CD4-positive, alpha-beta T cell treated with Interleukin-17A for 1 hour (primary cell): ENCODE measurements at regions not wholly inside any gene's neighbourhood (a gene's known extent, or its start where the extent isn't known, plus 50 kb on each side); places are given as distances from the start of the nearest gene placed in this dataset.
A peak's percentile ranks its signal among the peaks of the same experiment; 100 is the strongest.
"Not testable (repeated sequence)": the region's sequence is repeated elsewhere in the genome, so short reads cannot be mapped to it uniquely, and the experiment has no call there.

ENCODE experiments used
- DNase-seq: peaks from one replicate; pipeline ENCODE4 v3.0.0-alpha.2; 2020

GRCh38 chr4:181121733-181122132 lies 1121.5 kb upstream of the TENM3 start:
- DNase-seq: no peak

- no peak for DNase-seq
Measured at GRCh38 chr4:181127171-181127570, 1116.0 kb upstream of the TENM3 start.

GRCh38 chr4:181130317-181130716 lies 1112.9 kb upstream of the TENM3 start:
- DNase-seq: not testable (repeated sequence)

- DNase-seq: no peak
Measured at GRCh38 chr4:181137351-181137750, 1105.9 kb upstream of the TENM3 start.

GRCh38 chr4:181138116-181138515 lies 1105.1 kb upstream of the TENM3 start:
- DNase-seq: no peak

GRCh38 chr4:181140037-181140603 lies 1103.1 kb upstream of the TENM3 start:
- DNase-seq: no peak

- DNase-seq: peak; percentile 64
Measured at GRCh38 chr4:181143250-181143854, 1099.8 kb upstream of the TENM3 start.

- DNase-seq: no peak
Measured at GRCh38 chr4:181146051-181146450, 1097.2 kb upstream of the TENM3 start.

GRCh38 chr4:181147416-181147951 lies 1095.7 kb upstream of the TENM3 start:
- no peak for DNase-seq

GRCh38 chr4:181148470-181148869 lies 1094.7 kb upstream of the TENM3 start:
- no peak for DNase-seq

- no peak for DNase-seq
Measured at GRCh38 chr4:181150191-181150590, 1093.0 kb upstream of the TENM3 start.

- DNase-seq: no peak
Measured at GRCh38 chr4:181151856-181152255, 1091.3 kb upstream of the TENM3 start.

GRCh38 chr4:181157647-181158046 lies 1085.6 kb upstream of the TENM3 start:
- DNase-seq: no peak

- no peak for DNase-seq
Measured at GRCh38 chr4:181158971-181159370, 1084.2 kb upstream of the TENM3 start.

- no peak for DNase-seq
Measured at GRCh38 chr4:181161669-181162068, 1081.5 kb upstream of the TENM3 start.

GRCh38 chr4:181162266-181162665 lies 1080.9 kb upstream of the TENM3 start:
- no peak for DNase-seq

- no peak for DNase-seq
Measured at GRCh38 chr4:181162676-181163075, 1080.5 kb upstream of the TENM3 start.

- no peak for DNase-seq
Measured at GRCh38 chr4:181166742-181167399, 1076.3 kb upstream of the TENM3 start.

GRCh38 chr4:181168011-181168805 lies 1075.0 kb upstream of the TENM3 start:
- DNase-seq: no peak

GRCh38 chr4:181173046-181173445 lies 1070.2 kb upstream of the TENM3 start:
- DNase-seq: no peak

GRCh38 chr4:181176306-181176705 lies 1066.9 kb upstream of the TENM3 start:
- no peak for DNase-seq

- no peak for DNase-seq
Measured at GRCh38 chr4:181181331-181181730, 1061.9 kb upstream of the TENM3 start.

- no peak for DNase-seq
Measured at GRCh38 chr4:181189751-181190150, 1053.5 kb upstream of the TENM3 start.
